ENCODE measurements at regions not wholly inside any gene's neighbourhood (a gene's known extent, or its start where the extent isn't known, plus 50 kb on each side); places are given as distances from the start of the nearest gene placed in this dataset.

- DNase-seq (ENCODE audit: low spot score): no peak
Measured at GRCh38 chr1:239888639-239889038, 203.0 kb upstream of the FMN2 start.

DNA sequence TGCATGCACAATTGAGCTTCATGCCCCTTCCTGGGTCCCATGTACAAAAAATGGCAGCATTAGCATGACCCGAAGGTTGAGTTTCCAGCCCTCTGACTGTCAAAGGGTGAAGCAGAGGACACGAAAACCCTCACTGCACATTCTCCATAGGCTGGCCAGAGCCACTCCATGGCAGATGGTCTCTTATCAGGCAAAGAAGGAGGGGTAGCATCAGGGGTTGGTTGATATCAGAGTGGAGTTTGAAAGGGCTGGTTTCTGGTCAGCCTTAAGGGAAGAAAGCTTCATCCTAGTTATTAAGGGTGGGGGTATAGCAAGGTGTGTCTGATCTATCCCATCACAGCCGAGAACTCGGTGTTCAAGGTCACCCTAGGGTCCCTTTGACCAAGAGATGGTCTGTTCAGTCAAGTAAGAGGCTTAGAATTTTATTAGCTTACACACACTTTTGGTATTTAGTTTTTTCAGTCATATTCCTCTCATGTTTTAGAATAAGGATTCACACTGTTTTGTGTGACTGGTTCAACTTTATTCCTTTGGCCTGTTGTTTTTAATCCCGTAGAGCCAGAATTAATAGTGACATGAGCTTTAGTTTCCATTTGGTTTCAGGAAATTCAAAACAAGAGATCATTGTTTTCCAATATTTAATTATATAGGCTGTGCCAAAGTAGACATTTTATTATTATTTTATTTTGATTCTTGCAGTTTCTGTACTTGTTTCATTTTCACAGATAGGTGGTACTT is 199.9 kb upstream of the FMN2 start:
- DNase-seq (ENCODE audit: low spot score): no peak

DNA sequence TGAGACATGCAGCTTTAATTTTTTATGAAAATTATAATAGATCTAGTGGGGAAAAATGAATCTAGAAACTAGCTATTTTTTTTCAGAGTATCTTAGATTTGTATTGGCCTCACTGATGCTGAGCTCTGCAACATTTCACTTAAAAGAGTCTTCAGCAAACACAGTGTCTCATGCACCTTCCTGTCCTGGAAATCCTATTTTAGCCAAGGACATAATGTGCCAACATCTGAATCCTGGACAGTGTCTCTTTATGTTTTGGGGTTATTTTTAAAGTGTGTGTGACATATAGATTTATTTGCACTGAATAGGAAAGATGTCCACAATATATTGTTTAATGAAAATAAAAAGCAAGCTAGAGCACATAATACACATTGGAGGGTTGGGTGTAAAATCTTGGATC is 199.1 kb upstream of the FMN2 start:
- DNase-seq (ENCODE audit: low spot score): no peak

DNA sequence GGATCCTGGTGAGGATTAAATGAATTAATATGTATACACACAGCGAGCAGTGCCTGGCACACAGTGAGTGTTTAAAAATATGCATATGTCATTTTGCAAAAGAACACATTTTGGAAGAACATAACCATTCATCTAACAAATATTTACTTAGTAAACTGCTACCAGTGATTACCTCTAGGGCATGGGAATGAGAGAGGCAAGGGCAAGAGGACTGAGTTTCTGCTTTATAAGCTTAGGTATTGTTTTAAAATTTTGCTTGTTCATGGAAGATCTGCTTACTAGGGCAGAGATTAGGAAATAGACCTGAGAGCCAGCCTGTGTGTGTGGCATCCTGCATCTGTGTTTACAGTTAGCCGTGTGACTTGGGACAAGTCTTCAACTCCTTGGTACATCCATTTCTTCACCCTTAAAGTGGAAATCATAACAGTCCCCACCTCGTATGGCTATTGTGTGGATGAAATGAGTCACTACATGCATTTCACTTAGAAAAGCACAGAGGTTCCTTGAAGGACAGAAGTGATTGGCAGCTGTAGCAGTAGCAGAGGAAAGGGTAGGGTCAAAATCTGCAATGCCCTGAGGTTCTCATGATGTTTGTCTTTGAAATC is 198.5 kb upstream of the FMN2 start:
- DNase-seq (ENCODE audit: low spot score): peak; percentile 30

DNA sequence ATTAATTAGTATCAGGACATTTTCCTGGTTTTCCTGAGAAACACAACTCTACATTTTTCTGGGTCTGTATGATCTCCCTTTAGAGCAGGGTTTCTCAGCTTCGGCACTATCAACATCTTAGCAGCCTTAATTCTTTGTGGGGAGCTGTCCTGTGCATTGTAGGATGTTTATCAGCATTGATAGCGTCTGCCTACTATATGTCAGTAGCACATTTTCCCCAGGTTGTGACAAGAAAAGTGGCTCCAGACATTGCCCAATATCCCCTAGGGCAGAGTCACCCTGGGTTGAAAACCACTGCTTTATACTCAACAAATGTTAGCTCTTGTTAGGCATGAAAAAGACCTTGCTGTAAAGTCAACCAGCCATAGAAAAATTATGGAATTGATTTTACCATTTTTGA is 195.1 kb upstream of the FMN2 start:
- DNase-seq (ENCODE audit: low spot score): no peak

GRCh38 chr1:239896980-239897379 is 194.7 kb upstream of the FMN2 start:
- DNase-seq (ENCODE audit: low spot score): no peak

DNA sequence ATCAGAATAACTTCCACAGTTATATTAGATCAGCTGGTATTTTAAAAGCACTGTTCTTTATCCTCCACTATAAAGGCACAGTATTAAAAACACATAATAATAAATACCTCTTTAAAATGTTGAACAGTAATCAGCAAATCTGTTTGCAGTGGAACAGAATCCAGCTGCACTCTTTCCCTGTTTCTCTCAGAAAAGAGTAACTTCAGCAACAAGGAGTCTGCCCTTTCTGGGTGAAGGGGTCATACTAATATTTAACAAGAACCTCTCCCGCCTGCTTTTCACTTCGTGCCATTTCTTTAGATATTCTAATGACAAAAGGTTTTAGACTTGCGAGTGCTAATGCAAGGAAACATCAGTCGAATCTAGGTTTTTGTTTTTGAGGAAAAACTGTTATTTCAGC is 194.2 kb upstream of the FMN2 start:
- no peak for DNase-seq (ENCODE audit: low spot score)

DNA sequence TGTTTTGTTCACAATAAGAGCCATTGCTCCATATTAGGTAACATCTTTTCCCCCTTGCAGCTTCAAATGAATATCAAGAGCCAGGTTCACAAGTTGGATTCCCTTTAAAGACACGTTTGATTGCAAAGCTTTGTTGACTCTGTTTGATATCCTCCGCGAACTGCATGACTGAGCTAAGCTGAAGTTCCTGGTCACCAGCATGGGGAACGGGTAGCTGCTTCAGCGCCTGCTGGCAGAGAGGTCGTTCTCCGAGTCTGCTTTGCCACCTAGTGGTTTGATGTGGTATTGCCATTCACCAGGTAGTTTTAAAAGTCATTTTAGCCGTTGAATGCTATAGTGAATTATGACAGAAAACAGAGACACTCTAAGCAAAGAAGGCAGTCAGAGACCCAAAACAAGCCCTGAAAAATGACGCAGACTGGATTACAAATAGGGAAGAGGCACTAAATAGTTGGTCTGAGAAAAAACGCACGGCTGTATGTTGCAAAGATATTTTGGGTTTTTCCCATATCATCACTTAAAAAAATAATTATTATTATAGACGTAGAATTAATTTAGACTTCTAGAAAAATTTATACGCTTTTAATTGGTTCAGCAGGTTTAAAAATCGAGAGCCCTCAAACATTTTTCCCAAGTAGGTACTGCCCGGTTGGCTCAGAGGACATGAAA is 193.5 kb upstream of the FMN2 start:
- DNase-seq (ENCODE audit: low spot score): peak; percentile 89

DNA sequence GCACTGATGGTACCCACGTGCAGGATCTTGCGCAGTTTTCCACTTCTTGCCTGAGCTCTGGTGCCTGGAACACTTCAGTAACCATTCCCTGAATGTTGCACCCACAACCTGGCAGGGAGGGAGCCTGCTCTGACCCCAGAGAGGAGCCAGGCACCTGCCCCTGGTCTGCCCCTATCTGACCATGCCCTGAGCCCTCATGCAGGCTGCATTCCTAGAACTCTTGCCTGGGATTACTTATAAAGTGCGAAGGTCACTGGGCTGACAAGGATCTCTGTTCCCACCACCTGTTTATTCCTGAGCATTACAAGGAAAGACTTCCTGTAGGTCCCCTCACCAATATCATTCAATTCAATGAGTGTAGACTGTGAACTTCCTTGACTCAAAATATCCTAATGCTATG is 191.9 kb upstream of the FMN2 start:
- DNase-seq (ENCODE audit: low spot score): no peak

- no peak for DNase-seq (ENCODE audit: low spot score)
Measured at GRCh38 chr1:239906394-239906793, 185.3 kb upstream of the FMN2 start.

- DNase-seq (ENCODE audit: low spot score): no peak
Measured at GRCh38 chr1:239909898-239910297, 181.8 kb upstream of the FMN2 start.

DNA sequence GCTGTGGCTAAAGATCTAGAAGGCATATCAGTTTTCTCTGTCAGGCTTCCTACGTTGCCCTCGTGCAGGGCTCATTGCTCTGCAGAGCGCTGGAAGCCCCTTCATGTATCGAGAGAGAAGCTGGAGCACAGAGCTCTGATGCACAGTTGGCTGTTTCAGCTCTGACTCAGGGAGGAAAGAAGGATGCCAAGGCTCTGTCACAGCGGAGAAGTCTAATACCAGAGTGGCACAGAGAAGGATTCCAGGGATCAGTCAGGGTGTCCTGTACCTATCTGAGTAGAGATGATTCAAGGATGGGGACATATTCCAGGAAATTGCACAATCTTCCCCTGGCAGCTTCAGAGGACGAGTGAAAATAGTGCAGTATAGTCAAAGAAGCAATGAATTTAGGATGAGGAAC is 179.2 kb upstream of the FMN2 start:
- no peak for DNase-seq (ENCODE audit: low spot score)

DNA sequence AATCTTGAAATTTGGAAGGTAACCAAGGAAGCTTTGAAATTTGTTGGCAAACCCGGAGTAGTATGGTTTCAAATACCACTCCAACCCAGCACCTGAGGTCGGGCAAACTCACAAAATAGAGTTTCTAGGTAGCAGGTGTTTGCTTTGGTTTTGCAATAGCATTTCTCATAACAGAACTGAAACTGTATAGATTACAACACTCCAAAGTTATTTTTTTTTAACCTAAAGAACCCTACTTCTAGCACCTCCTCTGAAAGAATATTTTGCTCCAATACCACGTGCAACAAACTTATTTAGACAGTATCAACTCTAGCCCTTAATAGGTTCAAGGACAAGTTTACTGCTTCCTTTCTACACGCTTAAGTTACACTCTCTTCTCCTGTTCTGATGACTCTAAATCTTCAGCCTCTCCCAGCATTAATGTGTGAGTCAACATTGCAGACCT is 178.5 kb upstream of the FMN2 start:
- peak; percentile 36 for DNase-seq (ENCODE audit: low spot score)

GRCh38 chr1:239914751-239915231 is 176.9 kb upstream of the FMN2 start:
- DNase-seq (ENCODE audit: low spot score): no peak

DNA sequence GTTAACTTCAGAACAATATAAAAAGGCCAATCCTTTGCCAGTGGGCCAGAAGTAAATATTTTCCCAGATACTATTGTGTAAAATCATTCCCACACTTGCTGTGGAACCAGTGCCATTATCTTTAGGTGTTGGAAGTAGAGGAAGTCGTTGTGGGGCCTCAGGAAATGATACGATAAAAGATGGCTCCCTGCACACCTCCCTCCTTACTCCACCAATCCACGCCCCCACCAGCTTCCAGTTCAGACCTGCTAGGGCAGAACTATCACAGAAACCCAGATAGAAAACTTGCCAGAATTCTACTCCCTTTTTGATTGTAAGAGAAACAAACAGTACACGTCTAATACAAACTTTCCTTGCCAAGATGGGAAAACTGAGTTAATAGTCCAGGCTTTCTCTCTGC is 173.0 kb upstream of the FMN2 start:
- DNase-seq (ENCODE audit: low spot score): no peak

GRCh38 chr1:239920214-239920613 is 171.5 kb upstream of the FMN2 start:
- no peak for DNase-seq (ENCODE audit: low spot score)

DNA sequence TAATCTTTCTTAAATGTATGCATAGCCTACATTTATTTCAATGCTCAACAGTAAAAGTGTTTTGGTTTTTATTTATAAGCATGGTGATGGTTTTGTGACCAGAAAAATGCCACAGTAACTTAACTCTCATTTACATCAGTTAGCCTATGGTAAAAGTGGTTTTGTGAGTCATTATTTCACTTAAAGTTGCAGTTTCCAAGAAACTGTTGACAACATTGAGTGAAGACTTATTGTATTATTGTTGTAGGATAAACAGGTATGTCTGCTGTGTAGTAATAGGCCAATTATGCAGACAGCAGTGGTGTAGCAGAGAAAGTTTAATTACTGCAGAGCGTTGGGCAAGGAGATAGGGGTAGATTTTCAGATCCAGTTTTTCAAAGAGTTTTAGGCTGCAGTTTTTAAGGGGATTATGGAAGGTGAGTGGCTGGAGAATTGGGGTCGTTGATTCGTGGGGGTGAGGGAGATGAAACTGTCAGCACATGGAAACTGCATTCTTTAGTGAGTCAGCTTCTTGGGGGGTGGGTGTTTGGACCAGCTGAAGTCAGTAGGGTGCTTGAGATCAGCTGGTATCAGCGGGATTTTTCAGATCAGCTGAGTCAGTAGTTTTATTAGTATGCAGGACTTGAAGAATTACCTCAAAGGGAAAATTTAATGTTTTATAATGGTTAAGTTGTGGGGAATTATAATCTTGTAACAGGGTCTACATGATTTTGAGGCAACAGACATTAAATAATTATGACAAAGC is 168.7 kb upstream of the FMN2 start:
- DNase-seq (ENCODE audit: low spot score): no peak

DNA sequence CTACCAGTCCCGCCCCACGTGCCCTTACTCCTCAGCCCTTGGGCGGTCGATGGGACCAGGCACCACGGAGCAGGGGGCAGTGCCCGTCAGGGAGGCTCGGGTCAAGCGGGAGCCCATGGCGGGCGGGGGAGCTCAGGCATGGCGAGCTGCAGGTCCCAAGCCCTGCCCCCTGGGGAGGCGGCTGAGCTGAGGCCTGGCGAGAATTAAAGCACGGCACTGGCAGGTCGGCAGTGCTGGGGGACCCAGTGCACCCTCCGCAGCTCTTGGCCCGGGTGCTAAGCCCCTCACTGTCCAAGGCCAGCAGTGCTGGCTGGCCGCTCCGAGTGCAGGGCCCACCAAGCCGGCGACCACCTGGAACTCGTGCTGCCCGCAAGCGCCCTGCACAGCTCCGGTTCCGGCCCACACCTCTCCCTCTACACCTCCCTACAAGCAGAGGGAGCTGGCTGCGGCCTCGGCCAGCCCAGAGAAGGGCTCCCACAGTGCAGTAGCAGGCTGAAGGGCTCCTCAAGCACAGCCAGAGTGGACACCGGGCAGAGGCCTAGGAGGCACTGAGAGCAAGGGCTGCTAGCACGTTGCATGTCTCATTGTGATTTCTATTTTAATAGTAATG is 166.8 kb upstream of the FMN2 start:
- no peak for DNase-seq (ENCODE audit: low spot score)

GRCh38 chr1:239926184-239926583 is 165.5 kb upstream of the FMN2 start:
- no peak for DNase-seq (ENCODE audit: low spot score)

GRCh38 chr1:239929317-239929716 is 162.4 kb upstream of the FMN2 start:
- no peak for DNase-seq (ENCODE audit: low spot score)

DNA sequence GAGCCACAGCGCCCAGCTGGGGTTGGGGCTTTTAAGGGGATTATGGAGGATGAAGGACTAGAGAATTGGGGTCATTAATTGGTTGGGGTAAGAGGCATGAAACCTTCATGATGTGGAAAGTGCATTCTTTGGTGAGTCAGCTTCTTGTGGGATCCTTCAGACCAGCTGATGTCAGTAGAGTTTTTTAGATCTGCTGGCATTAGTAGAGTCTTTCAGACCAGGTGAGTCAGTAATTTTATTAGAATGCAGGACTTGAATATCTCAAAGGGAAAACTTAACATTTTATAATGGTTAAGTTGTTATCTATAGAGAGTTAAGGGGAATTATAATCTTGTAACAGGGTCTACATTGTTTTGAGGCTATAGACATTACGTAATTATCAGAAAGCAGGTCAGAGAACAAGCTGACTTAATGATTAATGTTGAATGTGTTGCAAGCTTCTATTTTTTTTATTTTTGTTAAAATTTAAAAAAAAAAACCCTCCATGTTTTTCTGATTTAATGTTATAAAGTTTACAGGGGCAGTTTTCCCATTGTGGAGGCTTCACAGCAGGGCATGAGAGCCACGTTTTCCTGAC is 160.9 kb upstream of the FMN2 start:
- no peak for DNase-seq (ENCODE audit: low spot score)

DNA sequence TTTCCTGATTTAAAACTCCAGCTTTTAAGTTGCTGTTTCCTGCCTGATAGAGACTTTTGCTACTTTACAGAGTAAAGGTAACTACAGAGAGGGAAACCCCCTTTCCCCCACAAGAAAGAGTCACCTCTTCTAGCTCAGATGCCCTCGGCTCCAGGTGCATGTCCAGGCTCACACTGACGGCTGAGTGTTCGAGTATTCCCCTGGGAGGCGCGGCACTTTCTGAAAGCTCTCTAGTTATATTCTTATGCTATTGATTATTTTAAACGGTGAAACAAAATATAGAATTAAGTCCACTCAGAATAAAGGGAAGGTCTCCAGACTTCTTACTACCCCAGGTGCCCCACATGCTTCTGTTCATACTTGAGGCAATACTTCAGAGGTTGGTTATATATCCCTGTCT is 160.3 kb upstream of the FMN2 start:
- no peak for DNase-seq (ENCODE audit: low spot score)
